HFFc6 (cell line): ENCODE measurements at regions not wholly inside any gene's neighbourhood (a gene's known extent, or its start where the extent isn't known, plus 50 kb on each side); places are given as distances from the start of the nearest gene placed in this dataset.

ENCODE experiments used
- DNase-seq: peaks from one replicate; pipeline ENCODE4 v3.0.0-alpha.2; 2018
- H3K27ac Mint-ChIP-seq: 2 replicates; pipeline ENCODE4 v1.8.0; 2020; ENCODE audit warnings: mild to moderate bottlenecking, mixed read lengths
- H3K27me3 Mint-ChIP-seq: 2 replicates; pipeline ENCODE4 v1.8.0; 2021; ENCODE audit warnings: mild to moderate bottlenecking, moderate library complexity, mixed read lengths; ENCODE audit not compliant: insufficient read depth
- H3K36me3 Mint-ChIP-seq: 2 replicates; pipeline ENCODE4 v1.8.0; 2021; ENCODE audit warnings: low read depth, mixed read lengths
- H3K4me1 Mint-ChIP-seq: 2 replicates; pipeline ENCODE4 v1.8.0; 2020; ENCODE audit warnings: low read depth, mixed read lengths
- H3K4me3 Mint-ChIP-seq: 2 replicates; pipeline ENCODE4 v1.8.0; 2020; ENCODE audit warnings: mild to moderate bottlenecking, moderate library complexity, mixed read lengths
- H3K9me3 Mint-ChIP-seq: 2 replicates; pipeline ENCODE4 v1.8.0; 2020; ENCODE audit warnings: mild to moderate bottlenecking, mixed read lengths
- CTCF ChIP-seq: fragments of 200-600 bp; sonication (generic); IDR thresholded peaks from 2 replicates; pipeline ENCODE4 v1.5.0; 2021; ENCODE audit warnings: antibody characterized with exemption, mild to moderate bottlenecking

GRCh38 chr16:73315645-73316044 lies 267.7 kb upstream of the ZFHX3 start:
- no peak for TF ChIP-seq CTCF
- H3K4me1 Mint-ChIP-seq = no peaks in the 10 kb centered on the region
- H3K4me3 Mint-ChIP-seq = no peak overlapping the region
- no peak overlapping the region for H3K27ac Mint-ChIP-seq
- H3K27me3 Mint-ChIP-seq = peaks cover 13% of the 10 kb centered on the region
- no peaks in the 10 kb centered on the region for H3K9me3 Mint-ChIP-seq
- H3K36me3 Mint-ChIP-seq = no peaks in the 10 kb centered on the region
- no peak for DNase-seq

- no peak for TF ChIP-seq CTCF
- no peaks in the 10 kb centered on the region for H3K36me3 Mint-ChIP-seq
- no peak overlapping the region for H3K27ac Mint-ChIP-seq
- no peak for DNase-seq
- no peaks in the 10 kb centered on the region for H3K9me3 Mint-ChIP-seq
- H3K4me3 Mint-ChIP-seq = no peak overlapping the region
- H3K4me1 Mint-ChIP-seq = no peaks in the 10 kb centered on the region
- peaks cover 10% of the 10 kb centered on the region for H3K27me3 Mint-ChIP-seq
These were observed 266.0 kb upstream of the ZFHX3 start for GRCh38 chr16:73313950-73314349.

GRCh38 chr16:73311857-73312723 lies 264.2 kb upstream of the ZFHX3 start:
- H3K4me3 Mint-ChIP-seq = no peak overlapping the region
- H3K27ac Mint-ChIP-seq = no peak overlapping the region
- no peaks in the 10 kb centered on the region for H3K36me3 Mint-ChIP-seq
- peaks cover 8% of the 10 kb centered on the region for H3K27me3 Mint-ChIP-seq
- TF ChIP-seq CTCF = no peak
- DNase-seq = no peak
- H3K4me1 Mint-ChIP-seq = no peaks in the 10 kb centered on the region
- no peaks in the 10 kb centered on the region for H3K9me3 Mint-ChIP-seq

- Mint-ChIP-seq H3K9me3 (no peaks in the 10 kb centered on the region), H3K27ac (no peak overlapping the region), H3K36me3 (no peaks in the 10 kb centered on the region), H3K27me3 (peaks cover 16% of the 10 kb centered on the region), H3K4me1 (no peaks in the 10 kb centered on the region), H3K4me3 (no peak overlapping the region)
- no peak for DNase-seq
- no peak for TF ChIP-seq CTCF
These were observed 260.8 kb upstream of the ZFHX3 start for GRCh38 chr16:73308771-73309170.

- Mint-ChIP-seq H3K27me3 (peaks cover 28% of the 10 kb centered on the region), H3K4me3 (no peak overlapping the region), H3K27ac (no peak overlapping the region), H3K36me3 (no peaks in the 10 kb centered on the region), H3K9me3 (no peaks in the 10 kb centered on the region), H3K4me1 (no peaks in the 10 kb centered on the region)
- no peak for TF ChIP-seq CTCF
- no peak for DNase-seq
These were observed 259.0 kb upstream of the ZFHX3 start for GRCh38 chr16:73306901-73307413.
